DND-41 (cell line): ENCODE measurements at regions not wholly inside any gene's neighbourhood (a gene's known extent, or its start where the extent isn't known, plus 50 kb on each side); places are given as distances from the start of the nearest gene placed in this dataset.
"Not testable (repeated sequence)": the region's sequence is repeated elsewhere in the genome, so short reads cannot be mapped to it uniquely, and the experiment has no call there.

Experiments
- ATAC-seq: fragments of 200-7000 bp; cut with Tn5 transposase; 3 replicates; pipeline ENCODE4 v1.9.1; 2021; ENCODE audit warnings: low read depth; ENCODE audit not compliant: insufficient read depth
- DNase-seq: peaks from one replicate; pipeline ENCODE4 v3.0.0-alpha.2; 2020
- H2AFZ ChIP-seq: 2 replicates; pipeline ENCODE4 v1.6.0; 2012; ENCODE audit warnings: low read depth, low read length
- H3K27ac ChIP-seq: 2 replicates; pipeline ENCODE4 v1.5.1; 2012; ENCODE audit warnings: low read length, inconsistent platforms
- H3K27me3 ChIP-seq: fragments of 200-600 bp; sonication (generic); 2 replicates; pipeline ENCODE4 v1.6.0; 2012; ENCODE audit warnings: low read length, mild to moderate bottlenecking, inconsistent platforms; ENCODE audit not compliant: insufficient read depth, poor library complexity
- H3K36me3 ChIP-seq: 2 replicates; pipeline ENCODE4 v1.5.1; 2012; ENCODE audit warnings: low read length, inconsistent platforms; ENCODE audit not compliant: insufficient read depth
- H3K4me1 ChIP-seq: 2 replicates; pipeline ENCODE4 v1.5.1; 2012; ENCODE audit warnings: mild to moderate bottlenecking, low read length; ENCODE audit not compliant: insufficient read depth
- H3K4me2 ChIP-seq: 2 replicates; pipeline ENCODE4 v1.6.0; 2012; ENCODE audit warnings: mild to moderate bottlenecking, moderate library complexity, low read length, inconsistent platforms; ENCODE audit not compliant: insufficient read depth
- H3K4me3 ChIP-seq, 2 experiments: fragments of 200-600 bp in 1 of 2; shearing (Covaris generic) in 1 of 2; 2 replicates each; pipeline ENCODE4 v1.5.1; 2012 to 2016; ENCODE audit warnings: inconsistent platforms in 2 of 2, low read length in 2 of 2, mild to moderate bottlenecking in 2 of 2, low read depth in 1 of 2, moderate library complexity in 1 of 2
- H3K79me2 ChIP-seq: 2 replicates; pipeline ENCODE4 v1.6.0; 2012; ENCODE audit warnings: low read length, inconsistent platforms; ENCODE audit not compliant: insufficient read depth
- H3K9ac ChIP-seq: 2 replicates; pipeline ENCODE4 v1.6.0; 2012; ENCODE audit warnings: low read depth, mild to moderate bottlenecking, inconsistent platforms, low read length, moderate library complexity
- H3K9me3 ChIP-seq: 2 replicates; pipeline ENCODE4 v1.5.1; 2012; ENCODE audit warnings: low read length, moderate library complexity, mild to moderate bottlenecking, inconsistent platforms; ENCODE audit not compliant: insufficient read depth, severe bottlenecking
- H4K20me1 ChIP-seq: 2 replicates; pipeline ENCODE4 v1.6.0; 2012; ENCODE audit warnings: low read length; ENCODE audit not compliant: insufficient read depth
- EZH2 ChIP-seq: IDR thresholded peaks from 3 replicates; pipeline ENCODE4 v1.6.1; 2012; ENCODE audit warnings: borderline replicate concordance, low read depth, mild to moderate bottlenecking, moderate library complexity, low read length, inconsistent platforms; ENCODE audit not compliant: severe bottlenecking
- TF ChIP-seq, protein P1 (sequence below): IDR thresholded peaks from 2 replicates; pipeline ENCODE4 v1.5.1; 2012; ENCODE audit warnings: borderline replicate concordance, low read length, moderate library complexity, mild to moderate bottlenecking; ENCODE audit not compliant: poor library complexity, severe bottlenecking; ENCODE audit errors: extremely low read depth

DNA sequence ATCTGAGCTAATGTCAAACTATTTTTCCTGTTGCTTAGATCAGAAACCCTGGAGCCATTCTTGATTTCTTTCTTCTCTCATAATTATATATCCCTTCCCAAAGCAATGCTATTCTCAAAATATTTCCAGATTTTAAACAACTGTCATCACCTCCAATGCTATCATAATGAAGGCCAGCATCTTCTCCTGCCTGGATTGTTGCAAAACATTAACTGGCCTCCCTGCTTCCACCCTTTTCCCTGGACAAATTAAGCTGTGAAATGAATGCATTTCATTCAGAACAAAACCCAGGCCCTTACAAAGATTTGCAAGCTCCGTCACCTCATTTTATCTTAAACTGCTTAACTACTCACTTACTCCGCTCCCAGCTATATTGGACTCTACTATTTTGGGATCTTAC, 535.3 kb upstream of the HS3ST5 start:
- Histone ChIP-seq H3K27ac (no peak overlapping the region), H3K4me3 (no peak overlapping the region), H3K9me3 (no peaks in the 10 kb centered on the region), H4K20me1 (no peaks in the 10 kb centered on the region), H2AFZ (no peak overlapping the region), H3K27me3 (no peaks in the 10 kb centered on the region), H3K79me2 (no peaks in the 10 kb centered on the region), H3K9ac (no peak overlapping the region), H3K36me3 (no peaks in the 10 kb centered on the region), H3K4me2 (no peak overlapping the region), H3K4me1 (no peaks in the 10 kb centered on the region)
- DNase-seq (no peak), ATAC-seq (no peak)
- no peak for TF ChIP-seq EZH2
- TF ChIP-seq, protein P1, sequence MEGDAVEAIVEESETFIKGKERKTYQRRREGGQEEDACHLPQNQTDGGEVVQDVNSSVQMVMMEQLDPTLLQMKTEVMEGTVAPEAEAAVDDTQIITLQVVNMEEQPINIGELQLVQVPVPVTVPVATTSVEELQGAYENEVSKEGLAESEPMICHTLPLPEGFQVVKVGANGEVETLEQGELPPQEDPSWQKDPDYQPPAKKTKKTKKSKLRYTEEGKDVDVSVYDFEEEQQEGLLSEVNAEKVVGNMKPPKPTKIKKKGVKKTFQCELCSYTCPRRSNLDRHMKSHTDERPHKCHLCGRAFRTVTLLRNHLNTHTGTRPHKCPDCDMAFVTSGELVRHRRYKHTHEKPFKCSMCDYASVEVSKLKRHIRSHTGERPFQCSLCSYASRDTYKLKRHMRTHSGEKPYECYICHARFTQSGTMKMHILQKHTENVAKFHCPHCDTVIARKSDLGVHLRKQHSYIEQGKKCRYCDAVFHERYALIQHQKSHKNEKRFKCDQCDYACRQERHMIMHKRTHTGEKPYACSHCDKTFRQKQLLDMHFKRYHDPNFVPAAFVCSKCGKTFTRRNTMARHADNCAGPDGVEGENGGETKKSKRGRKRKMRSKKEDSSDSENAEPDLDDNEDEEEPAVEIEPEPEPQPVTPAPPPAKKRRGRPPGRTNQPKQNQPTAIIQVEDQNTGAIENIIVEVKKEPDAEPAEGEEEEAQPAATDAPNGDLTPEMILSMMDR = no peak

DNA sequence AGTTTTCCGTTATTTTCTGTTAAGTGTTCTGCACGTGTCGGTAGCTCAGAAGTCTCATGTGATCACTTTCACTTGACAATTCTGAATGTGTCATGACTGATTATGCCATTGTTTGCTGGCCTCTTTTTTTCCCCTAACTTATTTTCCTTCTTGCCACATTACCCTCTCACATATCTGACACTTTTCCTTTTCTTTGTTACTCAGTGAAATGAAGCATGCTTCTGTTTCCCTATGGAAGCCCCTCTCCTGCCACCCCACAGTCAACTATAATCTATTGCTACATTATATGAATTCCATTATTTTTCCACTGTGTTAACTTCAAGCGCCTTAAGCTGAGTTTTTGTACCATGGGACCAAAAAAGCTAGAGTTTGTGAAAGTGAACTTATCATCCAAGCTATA, 531.6 kb upstream of the HS3ST5 start:
- ATAC-seq = no peak
- Histone ChIP-seq H3K4me1 (no peaks in the 10 kb centered on the region), H3K36me3 (no peaks in the 10 kb centered on the region), H4K20me1 (no peaks in the 10 kb centered on the region), H3K27me3 (no peaks in the 10 kb centered on the region), H3K4me2 (no peak overlapping the region), H2AFZ (no peak overlapping the region), H3K4me3 (no peak overlapping the region), H3K9me3 (no peaks in the 10 kb centered on the region), H3K79me2 (no peaks in the 10 kb centered on the region), H3K9ac (no peak overlapping the region), H3K27ac (no peak overlapping the region)
- TF ChIP-seq EZH2 = no peak
- TF ChIP-seq, protein P1 = no peak
- no peak for DNase-seq

DNA sequence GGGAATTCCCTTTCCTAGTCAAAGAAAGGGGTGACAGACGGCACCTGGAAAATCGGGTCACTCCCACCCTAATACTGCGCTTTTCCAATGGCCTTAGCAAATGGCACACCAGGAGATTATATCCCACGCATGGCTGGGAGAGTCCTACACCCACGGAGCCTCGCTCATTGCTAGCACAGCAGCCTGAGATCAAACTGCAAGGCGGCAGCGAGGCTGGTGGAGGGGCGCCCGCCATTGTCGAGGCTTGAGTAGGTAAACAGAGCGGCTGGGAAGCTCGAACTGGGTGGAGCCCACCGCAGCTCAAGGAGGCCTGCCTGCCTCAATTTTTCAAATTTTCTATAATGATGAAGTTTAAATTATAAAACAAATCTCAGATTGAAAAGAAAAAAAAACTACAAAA, 522.7 kb upstream of the HS3ST5 start:
- not testable (repeated sequence) for H3K4me3 ChIP-seq, H3K27ac ChIP-seq, H3K36me3 ChIP-seq, H4K20me1 ChIP-seq, H3K4me1 ChIP-seq, H3K4me2 ChIP-seq, DNase-seq, H3K79me2 ChIP-seq, H3K9me3 ChIP-seq, H3K9ac ChIP-seq, H2AFZ ChIP-seq, ATAC-seq, H3K27me3 ChIP-seq

DNA sequence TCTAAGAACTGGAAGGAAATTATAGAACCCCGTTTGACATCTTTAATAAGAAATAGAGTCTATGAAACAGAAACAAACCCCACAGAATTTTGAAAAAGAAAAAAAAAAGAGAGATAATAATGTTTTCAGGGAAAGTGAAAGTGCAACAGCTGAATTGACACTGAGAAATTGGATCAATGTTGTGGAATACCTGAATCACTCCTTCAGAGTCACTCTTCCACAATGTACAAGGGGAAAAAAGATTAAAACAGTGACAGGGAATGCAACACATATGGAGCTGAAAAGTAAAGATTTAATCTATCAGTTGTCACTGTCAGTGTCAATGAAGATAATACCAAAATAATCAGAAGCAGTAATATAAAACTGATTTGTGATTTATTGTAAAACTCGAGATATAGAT, 520.8 kb upstream of the HS3ST5 start:
- no peak for ATAC-seq
- DNase-seq = no peak
- TF ChIP-seq EZH2 = no peak
- TF ChIP-seq, protein P1 = no peak
- no peaks in the 10 kb centered on the region for H3K9me3 ChIP-seq
- H3K36me3 ChIP-seq = no peaks in the 10 kb centered on the region
- no peaks in the 10 kb centered on the region for H4K20me1 ChIP-seq
- no peaks in the 10 kb centered on the region for H3K27me3 ChIP-seq
- no peak overlapping the region for H3K27ac ChIP-seq
- no peak overlapping the region for H2AFZ ChIP-seq
- H3K79me2 ChIP-seq = no peaks in the 10 kb centered on the region
- H3K4me2 ChIP-seq = no peak overlapping the region
- H3K4me3 ChIP-seq = no peak overlapping the region
- no peaks in the 10 kb centered on the region for H3K4me1 ChIP-seq
- H3K9ac ChIP-seq = no peak overlapping the region
